ENCODE measurements at regions not wholly inside any gene's neighbourhood (a gene's known extent, or its start where the extent isn't known, plus 50 kb on each side); places are given as distances from the start of the nearest gene placed in this dataset.
A peak's percentile ranks its signal among the peaks of the same experiment; 100 is the strongest.
"Not testable (repeated sequence)": the region's sequence is repeated elsewhere in the genome, so short reads cannot be mapped to it uniquely, and the experiment has no call there.

DNA sequence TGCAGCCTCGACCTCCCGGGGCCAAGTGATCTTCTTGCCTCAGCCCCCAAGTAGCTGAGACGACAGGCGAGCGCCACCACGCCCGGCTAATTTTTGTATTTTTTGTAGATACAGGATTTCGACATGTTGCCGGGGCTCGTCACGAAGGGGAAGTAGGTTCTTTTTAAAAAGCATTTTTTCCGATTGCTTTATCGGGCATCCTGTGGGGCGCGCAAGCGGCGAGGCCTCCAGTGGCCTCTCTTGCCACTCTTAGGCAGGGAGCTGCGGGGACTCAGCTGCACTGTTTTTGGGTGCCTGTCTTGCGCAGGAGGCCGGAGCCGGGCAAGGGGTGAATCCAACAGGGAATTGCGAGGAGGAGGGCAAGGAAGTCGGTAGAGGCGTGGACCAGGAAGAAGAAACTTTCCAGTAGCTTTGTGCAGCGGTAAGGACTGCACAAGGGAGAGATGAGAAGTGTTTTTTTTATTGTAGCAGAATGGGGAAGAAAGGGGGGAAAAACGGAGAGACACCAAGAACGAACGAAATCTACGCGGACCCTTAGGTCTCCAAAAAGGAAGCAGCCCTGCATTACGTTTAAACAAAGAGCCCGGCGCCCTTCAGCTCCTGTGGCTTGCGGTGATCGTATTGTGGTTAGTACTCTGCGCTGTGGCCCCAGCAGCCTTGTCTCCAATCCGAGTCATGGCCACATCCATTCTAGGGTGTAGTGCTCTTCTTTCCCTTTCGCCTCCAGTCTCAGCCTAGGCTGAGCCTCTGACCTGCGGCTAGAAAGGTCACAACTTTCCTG lies 164.8 kb downstream of the PPIAL4G start:
- H3K9me3 Mint-ChIP-seq = no peaks in the 10 kb centered on the region
- H3K27me3 Mint-ChIP-seq = peaks cover 60% of the 10 kb centered on the region
- peak overlapping the region; percentile 58 for H3K27ac Mint-ChIP-seq
- H3K4me1 Mint-ChIP-seq = peaks cover 36% of the 10 kb centered on the region
- CTCF ChIA-PET = interaction anchor here (1.0 kb wide), 1 partner anchor 16 kb away, joined by 3 read pairs; no protein-coding TSS in a partner anchor
- POLR2A ChIA-PET = interaction anchor here (0.7 to 3.3 kb wide), 5 partner anchors 14 to 280 kb away, joined by 4 to 36 read pairs (median 6); no protein-coding TSS in a partner anchor
- H3K4me3 Mint-ChIP-seq = peak overlapping the region; percentile 75
- no peaks in the 10 kb centered on the region for H3K36me3 Mint-ChIP-seq (ENCODE audit: low read depth)
- peak; percentile 85 for DNase-seq

DNA sequence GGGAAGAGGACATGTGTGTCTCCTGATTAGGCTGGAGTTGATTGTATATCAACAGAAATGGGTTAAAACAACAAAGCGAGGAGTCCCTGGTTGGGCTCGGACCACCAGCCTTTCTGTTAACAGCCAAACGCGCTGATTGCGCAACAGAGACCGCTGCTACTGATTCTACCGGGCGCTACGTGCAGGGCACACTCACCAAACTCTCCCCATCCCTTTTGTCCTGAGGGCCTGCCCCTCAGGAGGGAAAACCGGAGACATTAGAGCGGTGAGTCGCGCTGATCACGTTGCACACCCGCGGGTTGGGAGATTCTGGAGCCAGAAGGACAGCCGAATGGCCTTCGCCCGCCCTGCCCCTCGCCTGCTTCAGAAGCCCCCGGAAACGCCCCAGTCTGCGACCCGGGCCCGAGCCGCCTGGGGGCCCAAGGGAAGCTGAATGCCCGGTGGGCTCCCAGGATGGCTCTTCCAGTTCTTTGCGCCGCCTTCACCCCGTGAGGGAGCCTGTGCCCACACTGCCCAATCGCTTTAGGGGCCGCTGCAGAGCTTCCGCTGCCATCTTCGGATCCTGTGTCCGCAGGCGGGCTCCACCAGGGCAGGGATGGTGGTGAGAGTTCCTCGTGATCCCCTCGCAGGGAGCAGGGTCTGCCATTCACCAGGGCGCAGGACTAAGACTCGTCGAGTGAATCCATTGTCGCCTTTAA lies 165.4 kb upstream of the NBPF11 start:
- no peak for DNase-seq
- H3K27ac Mint-ChIP-seq = no peak overlapping the region
- H3K36me3 Mint-ChIP-seq (ENCODE audit: low read depth) = no peaks in the 10 kb centered on the region
- H3K9me3 Mint-ChIP-seq = no peaks in the 10 kb centered on the region
- H3K27me3 Mint-ChIP-seq = peaks cover 63% of the 10 kb centered on the region
- CTCF ChIA-PET = interaction anchor here (1.0 kb wide), 1 partner anchor 17 kb away, joined by 3 read pairs; no protein-coding TSS in a partner anchor
- peak overlapping the region; percentile 75 for H3K4me3 Mint-ChIP-seq
- H3K4me1 Mint-ChIP-seq = peaks cover 36% of the 10 kb centered on the region
- POLR2A ChIA-PET = interaction anchor here (1.3 to 3.3 kb wide), 3 partner anchors 14 to 54 kb away, joined by 4 to 36 read pairs (median 14); no protein-coding TSS in a partner anchor

DNA sequence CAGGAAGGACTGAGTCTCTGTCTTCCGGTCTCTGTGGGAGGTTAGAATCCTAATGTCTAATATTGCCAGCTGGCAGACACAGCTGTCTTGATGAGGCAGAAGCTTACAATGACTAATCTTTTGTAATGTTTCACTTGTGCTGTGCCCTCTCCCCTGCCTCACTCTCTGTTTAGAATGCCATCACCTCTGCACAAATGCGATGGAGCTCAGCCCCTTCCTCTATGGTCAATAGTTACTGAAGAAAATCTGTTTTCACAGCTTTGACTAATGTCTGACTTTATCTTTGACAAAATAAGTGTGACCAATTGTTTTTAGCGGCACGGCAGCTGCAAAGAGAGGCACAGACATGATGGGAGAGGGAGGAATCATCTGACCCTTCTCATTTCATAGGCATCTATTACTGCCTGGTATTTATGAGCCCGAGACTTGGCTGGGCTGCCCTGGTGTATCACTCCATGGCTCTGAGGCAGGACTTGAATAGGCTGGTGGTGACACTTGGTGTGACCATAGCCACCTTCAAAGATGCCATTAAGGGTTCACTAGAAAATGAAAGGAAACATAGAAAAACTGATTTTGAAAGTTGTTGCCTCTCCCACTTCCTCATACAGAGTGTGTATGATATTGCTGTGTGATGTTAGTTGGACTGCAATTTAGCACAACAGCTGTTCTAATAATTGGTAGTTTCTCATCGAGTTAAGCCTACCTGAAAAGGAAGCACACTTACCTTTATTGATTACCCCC lies 163.2 kb upstream of the NBPF11 start:
- peaks cover 36% of the 10 kb centered on the region for H3K4me1 Mint-ChIP-seq
- no peak for DNase-seq
- peaks cover 70% of the 10 kb centered on the region for H3K27me3 Mint-ChIP-seq
- no peak overlapping the region for H3K27ac Mint-ChIP-seq
- ChIA-PET POLR2A (interaction anchor here (0.9 to 2.3 kb wide), 3 partner anchors 12 to 52 kb away, joined by 3 to 9 read pairs (median 7); no protein-coding TSS in a partner anchor), CTCF (no interaction called here)
- H3K9me3 Mint-ChIP-seq = no peaks in the 10 kb centered on the region
- peaks cover 7% of the 10 kb centered on the region for H3K36me3 Mint-ChIP-seq (ENCODE audit: low read depth)
- no peak overlapping the region for H3K4me3 Mint-ChIP-seq

DNA sequence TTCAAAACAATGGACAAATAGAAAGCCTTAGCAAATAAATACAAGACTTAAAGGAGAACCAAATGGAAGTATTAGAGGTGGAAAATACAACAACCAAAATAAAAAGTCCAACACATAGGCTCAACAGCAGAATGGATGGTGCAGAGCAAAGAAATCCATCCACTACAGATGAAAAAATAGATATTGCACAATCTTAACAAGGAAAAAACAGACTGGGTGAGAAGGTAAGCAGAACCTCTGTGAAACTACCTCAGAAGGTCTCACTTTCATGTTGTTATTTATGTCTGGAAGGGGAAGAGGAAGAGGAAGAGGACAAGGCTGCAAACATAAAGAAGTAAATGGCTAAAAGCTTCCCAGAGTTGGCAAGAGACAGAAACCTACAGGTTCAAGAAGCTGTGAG lies 158.7 kb upstream of the NBPF11 start:
- Mint-ChIP-seq H3K4me1 (peaks cover 14% of the 10 kb centered on the region), H3K27ac (no peak overlapping the region), H3K27me3 (peaks cover 80% of the 10 kb centered on the region), H3K9me3 (no peaks in the 10 kb centered on the region), H3K4me3 (no peak overlapping the region), H3K36me3 (ENCODE audit: low read depth) (peaks cover 7% of the 10 kb centered on the region)
- CTCF ChIA-PET = no interaction called here
- POLR2A ChIA-PET = interaction anchor here (1.5 kb wide), 1 partner anchor 24 kb away, joined by 5 read pairs; no protein-coding TSS in a partner anchor
- DNase-seq = no peak

DNA sequence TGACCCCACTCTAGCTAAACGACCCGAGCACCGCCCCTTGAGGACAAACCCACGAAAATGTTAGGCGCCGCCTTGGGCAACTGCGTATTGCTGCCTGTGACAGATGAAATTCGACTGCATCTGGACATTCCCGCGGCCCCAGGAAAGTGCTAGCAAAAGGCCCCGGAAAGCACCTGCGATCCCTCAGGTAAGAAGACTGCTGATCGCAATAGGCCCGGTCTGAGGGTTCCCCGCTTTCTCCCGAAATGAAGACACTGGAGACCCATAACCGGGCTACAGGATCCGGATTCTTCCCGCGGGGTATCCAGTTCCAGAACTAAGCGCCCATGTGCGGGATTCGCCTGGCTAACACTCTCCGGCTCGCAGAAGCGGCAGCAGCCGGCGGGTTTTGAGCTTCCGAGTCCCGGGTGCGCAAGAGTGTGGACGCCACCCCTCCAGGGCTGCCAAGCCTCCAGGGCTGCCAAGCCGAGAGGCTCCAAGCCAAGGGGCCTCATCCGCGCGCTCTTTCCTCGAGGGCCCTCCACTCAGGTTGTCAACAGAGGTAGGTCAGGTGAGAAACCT lies 157.9 kb upstream of the NBPF11 start:
- no peak for DNase-seq
- Mint-ChIP-seq H3K4me3 (no peak overlapping the region), H3K27me3 (peaks cover 73% of the 10 kb centered on the region), H3K9me3 (no peaks in the 10 kb centered on the region), H3K27ac (no peak overlapping the region), H3K36me3 (ENCODE audit: low read depth) (peaks cover 9% of the 10 kb centered on the region), H3K4me1 (peaks cover 14% of the 10 kb centered on the region)
- CTCF ChIA-PET = no interaction called here
- POLR2A ChIA-PET = interaction anchor here (1.4 kb wide), 1 partner anchor 24 kb away, joined by 7 read pairs; no protein-coding TSS in a partner anchor

DNA sequence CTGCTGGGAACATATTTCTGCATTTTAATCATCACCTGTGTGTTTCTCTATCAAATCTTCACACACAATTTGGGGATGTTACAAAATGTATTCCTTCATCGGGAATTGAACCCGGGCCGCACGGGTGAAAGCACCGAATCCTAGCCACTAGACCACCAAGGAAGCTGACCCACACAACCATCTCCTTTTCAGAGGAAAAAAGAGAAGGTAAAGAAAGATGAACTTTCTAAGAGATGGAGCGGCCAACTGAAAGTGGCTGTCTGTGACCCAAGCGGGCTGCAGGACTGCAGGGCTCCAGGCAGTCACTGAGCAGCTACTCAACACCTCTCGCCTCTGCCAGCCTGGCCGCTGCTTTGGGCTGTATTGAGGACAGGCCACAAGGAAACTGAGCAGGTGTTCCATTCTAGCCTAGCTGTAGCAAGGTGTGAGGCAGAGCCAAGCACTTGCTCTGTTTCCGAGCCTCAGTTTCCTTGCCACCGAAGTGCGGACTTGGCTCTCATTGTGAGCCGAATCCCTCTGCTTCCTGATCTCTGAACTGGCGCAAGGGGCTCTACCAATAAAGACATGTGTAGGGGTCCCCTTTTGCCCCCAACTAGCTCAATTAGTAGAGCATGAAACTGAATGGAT lies 156.9 kb upstream of the NBPF11 start:
- Mint-ChIP-seq H3K27me3 (peaks cover 73% of the 10 kb centered on the region), H3K9me3 (no peaks in the 10 kb centered on the region), H3K4me1 (peaks cover 21% of the 10 kb centered on the region), H3K36me3 (ENCODE audit: low read depth) (peaks cover 11% of the 10 kb centered on the region), H3K27ac (no peak overlapping the region), H3K4me3 (no peak overlapping the region)
- CTCF ChIA-PET = no interaction called here
- no peak for DNase-seq
- POLR2A ChIA-PET = interaction anchor here (1.4 kb wide), 1 partner anchor 26 kb away, joined by 7 read pairs; no protein-coding TSS in a partner anchor

DNA sequence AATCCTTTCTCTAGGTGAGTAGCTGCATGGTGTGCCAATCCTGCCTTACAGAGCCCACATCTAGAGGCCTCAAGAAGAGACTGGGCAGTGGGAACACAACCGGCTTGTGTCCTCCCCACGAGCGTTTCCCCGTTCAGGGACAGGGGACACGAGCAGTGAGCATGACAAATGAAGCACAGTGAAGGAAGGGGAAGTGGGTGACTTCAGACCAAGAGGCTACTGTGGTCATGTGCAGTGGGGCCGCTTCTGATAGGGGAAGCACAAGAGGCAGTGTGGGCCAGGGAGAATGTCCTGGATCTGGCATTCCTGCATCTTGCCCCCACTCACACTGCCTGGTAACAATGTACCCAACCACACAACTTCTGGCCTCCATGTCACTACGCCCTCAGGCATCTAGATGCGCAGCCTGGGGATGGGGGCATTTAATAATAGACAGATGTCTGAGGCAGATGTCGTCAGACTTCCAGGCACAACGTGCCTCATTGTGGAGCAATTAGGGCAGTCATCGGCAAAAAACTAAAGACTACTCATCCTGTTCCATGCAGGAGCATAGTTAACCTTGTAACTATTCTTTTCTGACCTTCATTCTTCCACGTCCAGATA lies 155.6 kb upstream of the NBPF11 start:
- Mint-ChIP-seq H3K4me1 (peaks cover 28% of the 10 kb centered on the region), H3K4me3 (no peak overlapping the region), H3K27me3 (peaks cover 69% of the 10 kb centered on the region), H3K36me3 (ENCODE audit: low read depth) (peaks cover 11% of the 10 kb centered on the region), H3K27ac (no peak overlapping the region), H3K9me3 (no peaks in the 10 kb centered on the region)
- ChIA-PET CTCF (no interaction called here), POLR2A (no interaction called here)
- no peak for DNase-seq

DNA sequence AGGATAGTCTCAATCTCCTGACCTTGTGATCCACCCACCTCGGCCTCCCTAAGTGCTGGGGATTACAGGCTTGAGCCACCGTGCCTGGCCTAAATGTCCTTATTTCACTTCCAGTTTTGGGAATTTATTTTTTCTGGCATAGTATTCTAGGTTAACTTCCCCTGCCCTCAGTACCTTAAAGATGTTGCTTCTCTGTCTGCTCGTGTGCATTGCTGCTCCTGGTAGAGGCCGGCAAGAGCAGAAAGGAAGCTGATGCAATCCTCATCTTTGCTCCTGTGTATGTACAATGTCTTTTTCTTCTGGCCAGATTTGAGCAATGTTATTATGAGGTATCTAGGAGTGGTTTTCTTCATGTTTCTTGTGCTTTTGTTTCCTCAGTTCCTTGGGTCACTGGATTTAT lies 152.9 kb upstream of the NBPF11 start:
- Mint-ChIP-seq H3K27me3 (peaks cover 43% of the 10 kb centered on the region), H3K4me3 (peak overlapping the region; percentile 54), H3K27ac (peak overlapping the region; percentile 62), H3K4me1 (peaks cover 28% of the 10 kb centered on the region)
- POLR2A ChIA-PET = interaction anchor here (2.5 kb wide), 1 partner anchor 41 kb away, joined by 16 read pairs; no protein-coding TSS in a partner anchor
- CTCF ChIA-PET; DNase-seq; H3K9me3 Mint-ChIP-seq; H3K36me3 Mint-ChIP-seq (ENCODE audit: low read depth): not testable (repeated sequence)

DNA sequence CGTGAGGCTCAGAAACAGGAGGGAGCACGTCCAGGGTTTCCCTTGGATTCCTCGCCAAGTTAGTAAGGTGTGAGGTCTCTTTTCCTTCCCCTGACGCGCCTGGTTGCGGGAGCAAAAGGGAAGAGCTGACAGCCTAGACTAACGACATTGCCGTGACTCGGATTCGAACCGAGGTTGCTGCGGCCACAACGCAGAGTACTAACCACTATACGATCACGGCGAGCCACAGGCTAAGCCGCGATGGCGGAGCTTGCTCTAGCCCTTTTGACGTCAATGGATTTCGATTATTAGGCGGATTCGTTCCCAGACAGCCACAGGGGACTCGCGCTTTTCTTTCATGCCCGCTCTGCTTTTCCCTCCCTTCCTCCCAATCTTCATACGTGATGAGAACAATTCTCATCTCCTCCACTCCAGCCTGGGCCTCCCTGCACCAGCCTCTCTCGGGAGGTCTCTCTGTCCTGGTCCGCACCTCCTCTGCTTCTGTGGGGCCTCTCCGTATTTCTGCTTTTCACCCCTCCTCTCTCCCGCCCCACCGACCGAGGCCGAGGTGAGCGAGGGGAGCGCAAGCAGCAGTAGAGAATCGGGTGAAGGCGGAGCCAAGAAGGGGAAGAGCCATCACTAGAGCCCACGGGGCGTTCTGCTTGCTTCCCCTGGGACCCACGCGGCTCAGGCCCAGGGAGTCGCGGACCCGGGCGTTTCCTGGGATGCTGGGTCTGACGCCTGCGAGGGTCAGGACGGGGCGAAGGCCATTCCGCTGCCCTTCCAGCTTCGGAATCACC lies 150.7 kb upstream of the NBPF11 start:
- peak; percentile 58 for DNase-seq
- peaks cover 28% of the 10 kb centered on the region for H3K4me1 Mint-ChIP-seq
- H3K27ac Mint-ChIP-seq; H3K9me3 Mint-ChIP-seq; H3K36me3 Mint-ChIP-seq (ENCODE audit: low read depth): not testable (repeated sequence)
- H3K27me3 Mint-ChIP-seq = peaks cover 31% of the 10 kb centered on the region
- peak overlapping the region; percentile 55 for H3K4me3 Mint-ChIP-seq
- ChIA-PET CTCF (interaction anchor here (1.5 kb wide), 1 partner anchor 23 kb away, joined by 6 read pairs; no protein-coding TSS in a partner anchor), POLR2A (interaction anchor here (0.9 to 2.5 kb wide), 6 partner anchors 12 to 41 kb away, joined by 3 to 18 read pairs (median 4); no protein-coding TSS in a partner anchor)

DNA sequence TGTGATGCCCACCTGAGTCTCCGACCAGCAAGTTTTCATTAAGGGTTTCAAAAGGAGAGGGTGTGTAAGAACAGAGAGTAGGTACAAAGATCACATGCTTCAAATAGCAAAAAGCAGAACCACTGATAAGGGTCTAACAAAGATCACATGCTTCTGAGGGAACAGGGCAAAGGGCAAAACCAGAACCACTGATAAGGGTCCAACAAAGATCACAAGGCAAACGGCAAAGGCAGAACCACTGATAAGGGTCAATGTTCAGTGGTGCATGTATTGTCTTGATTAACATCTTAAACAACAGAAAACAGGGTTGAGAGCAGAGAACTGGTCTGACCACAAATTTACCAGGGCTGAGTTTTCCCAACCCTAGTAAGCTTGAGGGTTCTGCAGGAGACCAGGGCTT lies 145.8 kb upstream of the NBPF11 start:
- H3K27me3 Mint-ChIP-seq = peaks cover 12% of the 10 kb centered on the region
- H3K27ac Mint-ChIP-seq; H3K36me3 Mint-ChIP-seq (ENCODE audit: low read depth); H3K4me3 Mint-ChIP-seq; H3K9me3 Mint-ChIP-seq; H3K4me1 Mint-ChIP-seq; CTCF ChIA-PET; DNase-seq: not testable (repeated sequence)
- POLR2A ChIA-PET = interaction anchor here (1.2 to 1.4 kb wide), 2 partner anchors 34 to 37 kb away, joined by 3 read pairs; no protein-coding TSS in a partner anchor

DNA sequence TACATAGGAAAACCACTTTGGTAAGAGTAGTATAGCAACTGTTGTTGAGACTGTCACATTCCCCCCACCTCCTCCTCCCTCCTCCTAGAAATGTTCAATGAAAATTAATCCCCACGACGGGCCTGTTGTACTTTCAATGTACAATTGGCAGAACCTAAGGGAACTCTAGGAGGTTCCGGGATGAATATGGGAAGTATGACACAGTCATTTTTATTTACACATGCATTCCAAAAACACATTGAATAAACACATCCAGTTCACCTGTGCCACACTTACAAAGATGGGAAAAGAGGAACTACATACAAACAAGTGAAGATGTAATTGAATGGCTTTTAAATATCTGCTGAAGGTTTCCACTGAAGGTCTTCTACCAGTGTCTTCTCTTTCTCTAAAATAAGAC lies 144.4 kb upstream of the NBPF11 start:
- no peak for DNase-seq

More for the DNA sequence above, 144.4 kb upstream of the NBPF11 start:
- no peak overlapping the region for H3K27ac Mint-ChIP-seq
- H3K4me3 Mint-ChIP-seq = no peak overlapping the region
- CTCF ChIA-PET = no interaction called here
- H3K27me3 Mint-ChIP-seq = peaks cover 12% of the 10 kb centered on the region
- POLR2A ChIA-PET = interaction anchor here (1.4 kb wide), 1 partner anchor 38 kb away, joined by 3 read pairs; no protein-coding TSS in a partner anchor
- H3K4me1 Mint-ChIP-seq = no peaks in the 10 kb centered on the region
- no peaks in the 10 kb centered on the region for H3K36me3 Mint-ChIP-seq (ENCODE audit: low read depth)
- H3K9me3 Mint-ChIP-seq = no peaks in the 10 kb centered on the region

Measured in activated CD4-positive, alpha-beta memory T cell treated with anti-CD3 and anti-CD28 coated beads, Interleukin-2, amount 10 ng/mL, durations not matched to agents 7 days and 5 days (primary cell).